ENCODE measurements at regions not wholly inside any gene's neighbourhood (a gene's known extent, or its start where the extent isn't known, plus 50 kb on each side); places are given as distances from the start of the nearest gene placed in this dataset.

- TF ChIP-seq, protein P1, sequence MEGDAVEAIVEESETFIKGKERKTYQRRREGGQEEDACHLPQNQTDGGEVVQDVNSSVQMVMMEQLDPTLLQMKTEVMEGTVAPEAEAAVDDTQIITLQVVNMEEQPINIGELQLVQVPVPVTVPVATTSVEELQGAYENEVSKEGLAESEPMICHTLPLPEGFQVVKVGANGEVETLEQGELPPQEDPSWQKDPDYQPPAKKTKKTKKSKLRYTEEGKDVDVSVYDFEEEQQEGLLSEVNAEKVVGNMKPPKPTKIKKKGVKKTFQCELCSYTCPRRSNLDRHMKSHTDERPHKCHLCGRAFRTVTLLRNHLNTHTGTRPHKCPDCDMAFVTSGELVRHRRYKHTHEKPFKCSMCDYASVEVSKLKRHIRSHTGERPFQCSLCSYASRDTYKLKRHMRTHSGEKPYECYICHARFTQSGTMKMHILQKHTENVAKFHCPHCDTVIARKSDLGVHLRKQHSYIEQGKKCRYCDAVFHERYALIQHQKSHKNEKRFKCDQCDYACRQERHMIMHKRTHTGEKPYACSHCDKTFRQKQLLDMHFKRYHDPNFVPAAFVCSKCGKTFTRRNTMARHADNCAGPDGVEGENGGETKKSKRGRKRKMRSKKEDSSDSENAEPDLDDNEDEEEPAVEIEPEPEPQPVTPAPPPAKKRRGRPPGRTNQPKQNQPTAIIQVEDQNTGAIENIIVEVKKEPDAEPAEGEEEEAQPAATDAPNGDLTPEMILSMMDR (conservative IDR thresholded peaks at IDR 0.05), result no peak
- H3K27ac ChIP-seq, result no peak overlapping the region
These were observed 196.9 kb upstream of the PRICKLE2 start for GRCh38 chr3:64422192-64422591.

DNA sequence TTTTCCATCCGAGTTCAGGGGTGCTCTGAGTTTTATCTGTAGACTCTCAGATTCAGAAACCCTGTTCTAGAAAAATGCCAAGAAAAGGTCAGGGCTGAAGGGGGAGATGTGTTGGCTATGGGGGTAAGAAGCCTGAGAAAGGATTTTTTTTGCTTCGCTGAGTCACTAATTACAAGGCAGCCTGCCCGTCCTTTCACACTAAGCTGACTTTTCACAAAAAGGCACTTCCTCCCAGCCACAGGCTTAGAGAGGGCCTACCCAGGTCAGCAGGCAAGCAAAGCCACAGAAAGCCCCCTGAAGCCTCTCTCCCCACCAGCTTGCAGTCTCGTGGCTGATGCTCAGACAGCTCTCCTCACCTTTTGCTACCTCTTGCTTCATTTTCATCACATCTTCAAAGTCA lies 192.6 kb upstream of the PRICKLE2 start:
- no peak overlapping the region for H3K27ac ChIP-seq
- TF ChIP-seq, protein P1 (conservative IDR thresholded peaks at IDR 0.05), result no peak

DNA sequence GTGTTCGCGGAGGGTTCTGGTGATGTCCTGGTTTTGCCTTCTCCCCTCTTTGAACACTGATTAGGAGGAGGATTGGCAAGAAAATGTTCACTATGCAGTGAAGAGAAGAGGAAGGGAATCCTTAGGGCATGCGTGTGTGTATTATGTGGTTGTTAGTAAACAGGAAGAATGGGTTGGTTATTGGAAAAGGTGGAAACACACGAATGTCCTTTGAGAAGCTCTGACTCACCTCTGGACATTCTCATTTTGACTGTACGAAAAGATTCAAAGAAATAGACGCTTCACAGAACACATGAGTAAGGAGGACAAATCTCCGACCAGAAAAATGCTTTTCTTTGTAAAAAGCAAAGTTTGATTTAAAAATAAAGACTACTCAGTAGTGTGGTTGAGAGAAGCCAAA lies 188.8 kb upstream of the PRICKLE2 start:
- TF ChIP-seq, protein P1 (conservative IDR thresholded peaks at IDR 0.05), result no peak

GRCh38 chr3:64411101-64411500 lies 185.8 kb upstream of the PRICKLE2 start:
- TF ChIP-seq, protein P1 (conservative IDR thresholded peaks at IDR 0.05), result no peak

More for the DNA sequence above, 188.8 kb upstream of the PRICKLE2 start:
- H3K27ac ChIP-seq, result no peak overlapping the region

DNA sequence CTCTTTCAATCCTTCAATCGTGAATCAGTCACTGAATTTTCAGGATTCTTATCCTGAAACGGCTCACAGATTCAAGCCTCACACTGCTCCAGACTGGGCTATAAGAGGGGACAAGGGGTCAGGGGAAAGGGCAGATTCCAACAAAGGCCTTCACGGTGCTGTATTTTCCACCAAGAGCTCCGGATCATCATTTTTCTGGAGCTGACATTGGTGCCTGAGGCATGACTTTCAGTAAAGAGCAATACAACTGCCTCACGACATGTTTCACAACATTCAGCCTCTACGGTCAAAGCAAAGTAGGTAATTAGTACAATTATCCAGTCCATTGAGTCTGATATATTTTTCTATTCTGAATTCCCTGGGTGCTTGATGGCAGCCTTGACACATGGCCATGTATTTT lies 185.0 kb upstream of the PRICKLE2 start:
- no peak overlapping the region for H3K27ac ChIP-seq
- TF ChIP-seq, protein P1 (conservative IDR thresholded peaks at IDR 0.05), result no peak

More at GRCh38 chr3:64411101-64411500, 185.8 kb upstream of the PRICKLE2 start:
- H3K27ac ChIP-seq, result no peak overlapping the region

DNA sequence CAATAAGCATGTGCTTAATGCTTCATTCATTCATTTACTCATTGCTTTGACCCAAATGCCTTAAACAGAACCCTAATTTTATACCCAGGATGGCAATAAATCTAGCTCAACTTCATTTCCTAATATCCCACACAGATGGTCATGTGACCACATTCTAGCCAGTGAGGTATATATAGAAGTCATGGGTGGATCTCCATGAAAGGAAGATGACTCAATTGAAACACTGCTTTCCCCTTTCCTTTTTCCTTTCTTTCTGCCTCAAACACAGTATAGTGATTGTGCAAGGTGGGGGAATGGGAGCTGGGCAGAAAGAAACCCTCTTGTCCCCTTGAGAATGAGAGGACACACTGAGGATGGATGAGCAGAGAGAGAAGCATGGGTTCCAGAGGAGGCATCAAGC lies 183.5 kb upstream of the PRICKLE2 start:
- TF ChIP-seq, protein P1 (conservative IDR thresholded peaks at IDR 0.05), result no peak

DNA sequence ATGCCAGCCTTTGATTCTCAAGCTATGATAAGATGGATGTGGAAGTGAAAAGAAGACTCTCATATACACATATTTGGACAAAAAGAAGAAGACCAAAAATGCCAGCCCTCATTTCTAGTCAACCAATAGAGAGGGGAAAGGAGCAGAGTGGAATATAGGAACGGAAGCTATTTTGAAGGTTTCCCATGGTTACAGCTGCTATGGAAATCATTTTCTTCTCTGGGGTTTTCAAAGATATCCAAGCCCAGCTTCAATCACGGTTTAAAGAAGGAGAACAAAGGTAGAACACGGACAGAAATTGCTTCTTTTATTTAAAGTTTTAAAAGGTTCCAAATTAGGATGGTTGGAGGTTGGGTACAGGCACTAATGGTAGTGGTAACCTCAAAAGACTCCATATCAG lies 181.0 kb upstream of the PRICKLE2 start:
- H3K27ac ChIP-seq, result no peak overlapping the region; the same call in 1 of the 2 replicates
- TF ChIP-seq, protein P1 (conservative IDR thresholded peaks at IDR 0.05), result no peak

More for the DNA sequence above, 183.5 kb upstream of the PRICKLE2 start:
- H3K27ac ChIP-seq, result no peak overlapping the region
